WTC11 (cell line): ENCODE measurements at regions not wholly inside any gene's neighbourhood (a gene's known extent, or its start where the extent isn't known, plus 50 kb on each side); places are given as distances from the start of the nearest gene placed in this dataset.

Experiments
- ATAC-seq: fragments of 200-7000 bp; cut with Tn5 transposase; 2 replicates; pipeline ENCODE4 v1.10.0; 2021; ENCODE audit warnings: mild to moderate bottlenecking, moderate library complexity
- CTCF ChIA-PET: fragments of 300-600 bp; sonication (Branson Sonifier 250); formaldehyde crosslinking; loops from one replicate; lab custom pipeline; 2021; ENCODE audit warnings: antibody characterized with exemption; lab: Charles Lee
- POLR2A ChIA-PET: fragments of 350-600 bp; sonication (Branson Sonifier 250); formaldehyde crosslinking; loops from one replicate; lab custom pipeline; 2021; ENCODE audit warnings: antibody characterized with exemption; lab: Charles Lee
- DNase-seq: peaks from one replicate; pipeline ENCODE4 v3.0.0; 2021; ENCODE audit warnings: low spot score
- H3K27ac Mint-ChIP-seq: 2 replicates; pipeline ENCODE4 v1.8.0; 2021; ENCODE audit warnings: mixed read lengths
- H3K27me3 Mint-ChIP-seq: 2 replicates; pipeline ENCODE4 v1.8.0; 2021; ENCODE audit warnings: low read depth, mild to moderate bottlenecking, moderate library complexity, mixed read lengths
- H3K36me3 Mint-ChIP-seq: 2 replicates; pipeline ENCODE4 v1.8.0; 2021; ENCODE audit warnings: mixed read lengths
- H3K4me1 Mint-ChIP-seq: 2 replicates; pipeline ENCODE4 v1.8.0; 2022; ENCODE audit warnings: mixed read lengths
- H3K4me3 Mint-ChIP-seq: 2 replicates; pipeline ENCODE4 v1.8.0; 2021; ENCODE audit warnings: mild to moderate bottlenecking, moderate library complexity, mixed read lengths
- H3K9me3 Mint-ChIP-seq: 2 replicates; pipeline ENCODE4 v1.8.0; 2021; ENCODE audit warnings: mixed read lengths
- CREB1 ChIP-seq: sonication (generic); formaldehyde crosslinking; IDR thresholded peaks from 2 replicates; pipeline ENCODE4 v1.8.0; 2023; ENCODE audit warnings: mild to moderate bottlenecking, missing genetic modification reagents
- ELF4 ChIP-seq: sonication (generic); formaldehyde crosslinking; IDR thresholded peaks from 2 replicates; pipeline ENCODE4 v1.8.1; 2022; ENCODE audit warnings: low read depth, mild to moderate bottlenecking, moderate library complexity, missing genetic modification reagents
- ESRRA ChIP-seq: sonication (generic); formaldehyde crosslinking; IDR thresholded peaks from 2 replicates; pipeline ENCODE4 v1.8.1; 2022; ENCODE audit warnings: mild to moderate bottlenecking, missing genetic modification reagents, borderline replicate concordance
- FOXP1 ChIP-seq: sonication (generic); formaldehyde crosslinking; IDR thresholded peaks from 2 replicates; pipeline ENCODE4 v1.8.0; 2022; ENCODE audit warnings: missing genetic modification reagents, mild to moderate bottlenecking, moderate library complexity, borderline replicate concordance
- GRHL2 ChIP-seq: fragments of 250-450 bp; sonication (Bioruptor Pico); IDR thresholded peaks from 2 replicates; pipeline ENCODE4 v1.8.0; 2022; ENCODE audit warnings: mild to moderate bottlenecking, moderate library complexity; ENCODE audit not compliant: insufficient replicate concordance, severe bottlenecking
- IRF1 ChIP-seq: sonication (generic); formaldehyde crosslinking; IDR thresholded peaks from 2 replicates; pipeline ENCODE4 v1.8.0; 2023; ENCODE audit warnings: missing genetic modification reagents
- MAX ChIP-seq: sonication (generic); formaldehyde crosslinking; IDR thresholded peaks from 2 replicates; pipeline ENCODE4 v1.8.0; 2022; ENCODE audit warnings: mild to moderate bottlenecking, missing genetic modification reagents
- PRRX2 ChIP-seq: fragments of 250-450 bp; sonication (Bioruptor Pico); IDR thresholded peaks from 2 replicates; pipeline ENCODE4 v1.8.0; 2021; ENCODE audit warnings: mild to moderate bottlenecking
- RELA ChIP-seq: sonication (generic); formaldehyde crosslinking; IDR thresholded peaks from 2 replicates; pipeline ENCODE4 v1.8.1; 2022; ENCODE audit warnings: missing genetic modification reagents, mild to moderate bottlenecking, borderline replicate concordance
- RORB ChIP-seq: fragments of 250-450 bp; sonication (Bioruptor Pico); IDR thresholded peaks from 2 replicates; pipeline ENCODE4 v1.9.0; 2021; ENCODE audit warnings: mild to moderate bottlenecking
- ZBTB43 ChIP-seq: sonication (generic); formaldehyde crosslinking; IDR thresholded peaks from 2 replicates; pipeline ENCODE4 v1.8.1; 2023; ENCODE audit warnings: mild to moderate bottlenecking, missing genetic modification reagents
- ZMAT4 ChIP-seq: fragments of 250-450 bp; sonication (Bioruptor Pico); IDR thresholded peaks from 2 replicates; pipeline ENCODE4 v1.9.0; 2021; ENCODE audit warnings: mild to moderate bottlenecking
- ZNF219 ChIP-seq: sonication (generic); formaldehyde crosslinking; IDR thresholded peaks from 2 replicates; pipeline ENCODE4 v1.8.0; 2023; ENCODE audit warnings: missing genetic modification reagents, mild to moderate bottlenecking, borderline replicate concordance
- ZNF425 ChIP-seq: fragments of 250-450 bp; sonication (Bioruptor Pico); conservative IDR thresholded peaks from 2 replicates; pipeline ENCODE4 v1.9.0; 2021; ENCODE audit warnings: mild to moderate bottlenecking
- ZNF532 ChIP-seq: fragments of 250-450 bp; sonication (Bioruptor Pico); IDR thresholded peaks from 2 replicates; pipeline ENCODE4 v1.9.0; 2021; ENCODE audit warnings: mild to moderate bottlenecking, borderline replicate concordance

- DNase-seq, result no peak
- H3K4me1 Mint-ChIP-seq, result peaks cover 2% of the 10 kb centered on the region
- ATAC-seq, result no peak
- H3K27ac Mint-ChIP-seq, result no peak overlapping the region
- H3K27me3 Mint-ChIP-seq, result no peaks in the 10 kb centered on the region
- H3K4me3 Mint-ChIP-seq, result no peak overlapping the region
- ChIA-PET POLR2A (no interaction called here), CTCF (no interaction called here)
- H3K36me3 Mint-ChIP-seq, result peaks cover 3% of the 10 kb centered on the region; the same call in 1 of the 2 replicates
- TF ChIP-seq IRF1 (CRISPR knock-in tag) (no peak), ZNF425 (no peak), MAX (CRISPR knock-in tag) (no peak), ELF4 (CRISPR knock-in tag) (no peak), ESRRA (CRISPR knock-in tag) (no peak), PRRX2 (CRISPR knock-in tag) (no peak)
- H3K9me3 Mint-ChIP-seq, result peaks cover 18% of the 10 kb centered on the region; the same call in 1 of the 2 replicates
Observed at GRCh38 chrY:3037471-3037870, 102.3 kb downstream of the ZFY start.

- POLR2A ChIA-PET, result no interaction called here
- peaks cover 2% of the 10 kb centered on the region for H3K4me1 Mint-ChIP-seq
- CTCF ChIA-PET, result no interaction called here
- H3K9me3 Mint-ChIP-seq, result no peaks in the 10 kb centered on the region
- no peak for ATAC-seq
- H3K4me3 Mint-ChIP-seq, result no peak overlapping the region
- DNase-seq, result no peak
- H3K27ac Mint-ChIP-seq, result no peak overlapping the region
- no peaks in the 10 kb centered on the region for H3K36me3 Mint-ChIP-seq
- no peak for TF ChIP-seq ZNF532
- TF ChIP-seq RELA, result no peak
- no peak for TF ChIP-seq GRHL2 (CRISPR knock-in tag)
- no peak for TF ChIP-seq PRRX2 (CRISPR knock-in tag)
- TF ChIP-seq ZNF219 (CRISPR knock-in tag), result no peak
- no peak for TF ChIP-seq RORB (CRISPR knock-in tag)
- TF ChIP-seq CREB1 (CRISPR knock-in tag), result no peak
- TF ChIP-seq ZBTB43 (CRISPR knock-in tag), result no peak
- TF ChIP-seq ZMAT4 (CRISPR knock-in tag), result no peak
- no peak for TF ChIP-seq FOXP1 (CRISPR knock-in tag)
- H3K27me3 Mint-ChIP-seq, result no peaks in the 10 kb centered on the region
Observed at GRCh38 chrY:3040415-3040814, 105.2 kb downstream of the ZFY start.
